ENCODE measurements at regions not wholly inside any gene's neighbourhood (a gene's known extent, or its start where the extent isn't known, plus 50 kb on each side); places are given as distances from the start of the nearest gene placed in this dataset.

GRCh38 chr2:204199357-204199756 lies 262.8 kb downstream of the ICOS start:
- no peak for TF ChIP-seq CTCF (IDR thresholded peaks at IDR 0.05; ENCODE audit: low read length)
- no peak for TF ChIP-seq EZH2phosphoT487 (IDR thresholded peaks at IDR 0.05; ENCODE audit: low read length)
